Activated CD4-positive, alpha-beta T cell treated with anti-CD3 and anti-CD28 coated beads, Interleukin-2, amount 10 ng/mL, durations not matched to agents 7 days and 5 days (primary cell): ENCODE measurements at regions not wholly inside any gene's neighbourhood (a gene's known extent, or its start where the extent isn't known, plus 50 kb on each side); places are given as distances from the start of the nearest gene placed in this dataset.

Experiments used
- CTCF ChIA-PET: fragments of 350-600 bp; sonication (Branson Sonifier 250); formaldehyde crosslinking; loops from one replicate; lab custom pipeline; 2021; ENCODE audit warnings: antibody characterized with exemption; lab: Charles Lee
- POLR2A ChIA-PET: fragments of 350-600 bp; sonication (Branson Sonifier 250); formaldehyde crosslinking; loops from one replicate; lab custom pipeline; 2021; ENCODE audit warnings: antibody characterized with exemption; lab: Charles Lee
- DNase-seq: peaks from one replicate; pipeline ENCODE4 v3.0.0-alpha.2; 2020
- H3K27ac Mint-ChIP-seq: one replicate; pipeline ENCODE4 v1.8.0; 2021; ENCODE audit warnings: mild to moderate bottlenecking, moderate library complexity, mixed read lengths
- H3K27me3 Mint-ChIP-seq: one replicate; pipeline ENCODE4 v1.8.0; 2021; ENCODE audit warnings: mixed read lengths
- H3K36me3 Mint-ChIP-seq: one replicate; pipeline ENCODE4 v1.8.0; 2021; ENCODE audit warnings: low read depth, mixed read lengths
- H3K4me1 Mint-ChIP-seq: one replicate; pipeline ENCODE4 v1.8.0; 2021; ENCODE audit warnings: mixed read lengths
- H3K4me3 Mint-ChIP-seq: one replicate; pipeline ENCODE4 v1.8.0; 2021; ENCODE audit warnings: mild to moderate bottlenecking, moderate library complexity, mixed read lengths
- H3K9me3 Mint-ChIP-seq: one replicate; pipeline ENCODE4 v1.8.0; 2021; ENCODE audit warnings: mixed read lengths

DNA sequence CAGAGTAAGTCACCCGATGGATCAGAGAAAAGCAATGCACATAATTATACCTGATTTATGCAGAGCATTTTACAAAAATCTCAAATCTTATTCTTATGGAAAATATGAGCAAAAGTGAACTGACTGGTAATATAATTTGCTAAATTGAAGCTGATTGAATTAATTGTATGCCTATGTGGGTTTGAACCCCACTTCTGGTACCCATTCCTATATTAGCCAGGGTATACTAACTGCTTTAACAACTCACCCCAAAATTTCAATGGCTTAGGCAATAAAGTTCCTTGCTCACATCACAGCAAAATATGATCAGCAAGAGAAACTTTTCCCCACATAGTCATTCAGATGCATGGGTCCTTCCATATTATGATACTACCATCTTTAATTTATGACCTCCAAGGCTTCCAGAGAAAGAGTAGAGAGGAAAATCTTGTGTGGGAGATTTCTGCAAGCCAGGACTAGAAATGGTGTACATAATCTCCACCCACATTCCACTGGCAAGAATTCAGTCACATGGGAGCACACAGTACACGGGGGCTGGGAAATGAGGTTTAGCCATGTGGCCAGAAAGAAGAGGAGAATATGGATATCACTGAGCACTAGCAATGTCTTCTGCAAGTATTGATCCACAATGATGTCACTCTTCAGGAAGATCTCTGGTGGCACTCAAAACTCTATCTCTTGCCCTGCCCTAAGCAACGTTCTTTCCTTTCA lies 640.7 kb downstream of the BCOR start:
- Mint-ChIP-seq H3K4me1 (no peaks in the 10 kb centered on the region), H3K9me3 (peaks cover 10% of the 10 kb centered on the region), H3K27ac (no peak overlapping the region), H3K36me3 (no peaks in the 10 kb centered on the region), H3K27me3 (no peaks in the 10 kb centered on the region), H3K4me3 (no peak overlapping the region)
- ChIA-PET POLR2A (no interaction called here), CTCF (no interaction called here)
- DNase-seq = no peak

DNA sequence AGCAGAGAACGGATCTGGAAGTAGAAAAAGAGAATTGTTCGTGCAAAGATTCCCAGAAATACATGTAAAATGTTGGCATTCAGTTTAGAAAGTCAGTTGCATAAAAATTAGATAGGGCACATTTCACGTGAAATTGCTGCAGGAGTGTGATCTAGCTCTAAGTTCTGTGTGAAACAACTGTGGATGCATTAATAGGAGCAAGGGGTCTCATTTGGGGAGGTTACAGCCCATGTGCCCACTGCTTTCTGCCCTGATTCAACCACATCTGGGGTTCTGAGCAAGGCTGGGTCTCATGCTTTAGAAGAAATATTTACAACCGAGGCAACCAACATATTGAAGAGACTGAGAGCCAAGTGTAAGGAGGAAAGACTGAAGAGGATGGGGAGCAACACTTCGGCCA lies 639.0 kb downstream of the BCOR start:
- no peak overlapping the region for H3K27ac Mint-ChIP-seq
- DNase-seq = no peak
- ChIA-PET CTCF (interaction anchor here (1.5 kb wide), 1 partner anchor 9 kb away, joined by 4 read pairs; no protein-coding TSS in a partner anchor), POLR2A (no interaction called here)
- H3K36me3 Mint-ChIP-seq = no peaks in the 10 kb centered on the region
- peaks cover 10% of the 10 kb centered on the region for H3K9me3 Mint-ChIP-seq
- no peaks in the 10 kb centered on the region for H3K27me3 Mint-ChIP-seq
- no peak overlapping the region for H3K4me3 Mint-ChIP-seq
- no peaks in the 10 kb centered on the region for H3K4me1 Mint-ChIP-seq

DNA sequence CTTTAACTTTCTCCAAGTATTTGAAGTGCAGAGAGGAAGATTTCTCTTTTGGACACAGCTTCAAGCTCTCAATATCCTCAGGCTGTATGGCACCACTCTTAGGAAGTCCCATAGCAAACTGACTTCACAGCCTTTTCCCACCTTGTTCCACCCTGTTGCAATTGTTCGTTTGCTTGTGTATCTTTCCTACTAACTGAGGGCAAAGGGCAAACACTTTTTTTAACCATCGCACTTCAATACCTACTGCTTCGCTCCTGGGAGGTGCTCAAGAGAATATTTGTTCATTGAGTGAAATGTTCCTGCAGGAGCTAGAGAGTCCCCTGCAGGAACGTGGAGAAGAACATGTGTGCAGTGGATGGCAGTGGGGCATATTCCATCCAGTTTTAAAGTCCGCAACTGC lies 638.6 kb downstream of the BCOR start:
- Mint-ChIP-seq H3K9me3 (peaks cover 10% of the 10 kb centered on the region), H3K36me3 (no peaks in the 10 kb centered on the region), H3K4me3 (no peak overlapping the region), H3K27ac (no peak overlapping the region), H3K4me1 (no peaks in the 10 kb centered on the region), H3K27me3 (no peaks in the 10 kb centered on the region)
- no peak for DNase-seq
- ChIA-PET POLR2A (no interaction called here), CTCF (interaction anchor here (1.5 kb wide), 1 partner anchor 9 kb away, joined by 4 read pairs; no protein-coding TSS in a partner anchor)

DNA sequence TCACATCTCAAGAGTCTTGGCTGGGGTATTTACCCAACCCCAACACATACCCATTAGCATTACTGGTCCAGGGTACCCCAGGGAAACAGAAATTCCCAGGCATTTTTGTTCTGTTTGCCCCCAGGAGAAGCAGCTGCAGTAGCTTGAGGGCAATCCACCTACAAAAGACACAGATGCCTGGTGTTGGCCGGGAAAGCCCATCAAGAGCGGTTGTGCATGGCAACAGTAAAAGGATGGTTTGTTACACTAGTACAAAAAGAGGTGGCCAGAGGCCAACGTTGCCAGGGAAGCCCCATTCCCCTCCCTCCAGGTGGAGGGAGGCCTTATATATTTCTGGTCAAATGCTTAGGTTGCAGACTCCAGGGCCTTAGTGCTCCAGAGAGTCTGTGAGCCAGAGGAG lies 637.8 kb downstream of the BCOR start:
- H3K9me3 Mint-ChIP-seq = peaks cover 10% of the 10 kb centered on the region
- no peak overlapping the region for H3K27ac Mint-ChIP-seq
- H3K27me3 Mint-ChIP-seq = no peaks in the 10 kb centered on the region
- H3K36me3 Mint-ChIP-seq = no peaks in the 10 kb centered on the region
- POLR2A ChIA-PET = no interaction called here
- no peaks in the 10 kb centered on the region for H3K4me1 Mint-ChIP-seq
- DNase-seq = no peak
- no peak overlapping the region for H3K4me3 Mint-ChIP-seq
- CTCF ChIA-PET = no interaction called here

DNA sequence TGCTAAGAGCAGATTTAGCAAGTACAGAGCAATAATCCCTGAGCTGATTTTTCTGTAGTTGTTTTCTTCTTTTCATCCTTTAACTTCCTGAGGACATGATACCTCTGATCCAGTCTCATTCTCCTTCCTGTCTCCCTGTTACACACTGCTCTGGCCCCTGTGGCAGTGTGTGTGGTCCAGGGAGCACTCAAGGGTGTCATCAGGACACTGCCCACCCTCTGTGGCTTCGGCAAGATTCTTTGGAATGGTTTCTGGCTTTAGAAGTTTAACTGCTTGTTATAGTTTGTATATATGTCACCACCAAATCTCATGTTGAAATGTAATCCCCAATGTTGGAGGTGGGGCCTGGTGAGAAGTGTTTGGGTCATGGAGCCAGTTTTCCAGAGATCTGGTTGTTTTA lies 637.3 kb downstream of the BCOR start:
- Mint-ChIP-seq H3K4me3 (no peak overlapping the region), H3K4me1 (no peaks in the 10 kb centered on the region), H3K9me3 (peaks cover 10% of the 10 kb centered on the region), H3K27ac (no peak overlapping the region), H3K27me3 (no peaks in the 10 kb centered on the region), H3K36me3 (no peaks in the 10 kb centered on the region)
- POLR2A ChIA-PET = no interaction called here
- DNase-seq = no peak
- CTCF ChIA-PET = no interaction called here

DNA sequence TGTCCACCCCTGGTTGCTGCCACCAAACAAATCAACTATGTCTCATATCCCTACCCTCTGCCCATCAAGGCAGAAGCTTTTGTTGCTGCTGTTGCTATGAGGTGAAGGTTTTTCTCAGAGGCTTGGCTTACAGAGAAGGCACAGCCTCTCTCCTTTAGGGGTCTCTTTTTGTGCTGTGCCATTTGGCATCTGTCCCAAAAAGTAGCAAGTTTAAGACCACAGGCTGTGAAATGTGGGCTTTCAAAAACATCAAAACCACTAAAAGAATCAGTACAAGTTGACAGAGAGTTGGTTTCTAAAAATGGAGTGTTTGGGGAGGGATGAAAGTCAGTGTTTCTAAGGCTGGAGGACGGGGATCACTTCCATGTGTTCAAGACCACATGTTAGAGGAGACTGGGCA lies 634.9 kb downstream of the BCOR start:
- CTCF ChIA-PET = interaction anchor here (0.6 kb wide), 1 partner anchor 50 kb away, joined by 4 read pairs; no protein-coding TSS in a partner anchor
- H3K27me3 Mint-ChIP-seq = no peaks in the 10 kb centered on the region

DNA sequence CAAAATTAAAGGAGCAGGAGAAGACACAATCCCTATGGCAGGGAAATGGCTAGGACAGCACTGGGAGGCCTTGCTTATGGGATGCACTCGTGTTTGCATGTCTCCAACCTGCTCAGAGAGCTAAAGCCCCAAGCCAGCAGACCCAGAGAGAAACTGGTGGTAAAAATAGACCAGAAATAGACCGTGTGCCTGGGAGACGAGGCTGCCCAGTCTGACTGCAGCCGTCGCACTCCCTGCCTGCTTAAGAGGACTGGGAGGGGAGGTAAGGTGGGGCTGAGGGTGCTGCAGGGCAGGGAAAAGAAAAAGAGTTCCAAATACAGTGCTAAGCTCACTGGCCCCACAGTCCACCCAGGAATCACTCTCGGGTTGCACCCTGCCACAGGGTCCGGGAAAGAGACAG lies 633.5 kb downstream of the BCOR start:
- ChIA-PET CTCF (no interaction called here), POLR2A (no interaction called here)
- H3K27me3 Mint-ChIP-seq = no peaks in the 10 kb centered on the region
- no peaks in the 10 kb centered on the region for H3K9me3 Mint-ChIP-seq
- no peaks in the 10 kb centered on the region for H3K36me3 Mint-ChIP-seq
- no peak for DNase-seq
- H3K4me3 Mint-ChIP-seq = no peak overlapping the region
- no peaks in the 10 kb centered on the region for H3K4me1 Mint-ChIP-seq
- no peak overlapping the region for H3K27ac Mint-ChIP-seq

More for the DNA sequence above, 634.9 kb downstream of the BCOR start:
- no peak for DNase-seq
- H3K4me1 Mint-ChIP-seq = no peaks in the 10 kb centered on the region
- no peaks in the 10 kb centered on the region for H3K36me3 Mint-ChIP-seq
- H3K4me3 Mint-ChIP-seq = no peak overlapping the region
- H3K9me3 Mint-ChIP-seq = no peaks in the 10 kb centered on the region
- H3K27ac Mint-ChIP-seq = no peak overlapping the region
- POLR2A ChIA-PET = interaction anchor here (0.6 kb wide), 1 partner anchor 19 kb away, joined by 3 read pairs; no protein-coding TSS in a partner anchor

DNA sequence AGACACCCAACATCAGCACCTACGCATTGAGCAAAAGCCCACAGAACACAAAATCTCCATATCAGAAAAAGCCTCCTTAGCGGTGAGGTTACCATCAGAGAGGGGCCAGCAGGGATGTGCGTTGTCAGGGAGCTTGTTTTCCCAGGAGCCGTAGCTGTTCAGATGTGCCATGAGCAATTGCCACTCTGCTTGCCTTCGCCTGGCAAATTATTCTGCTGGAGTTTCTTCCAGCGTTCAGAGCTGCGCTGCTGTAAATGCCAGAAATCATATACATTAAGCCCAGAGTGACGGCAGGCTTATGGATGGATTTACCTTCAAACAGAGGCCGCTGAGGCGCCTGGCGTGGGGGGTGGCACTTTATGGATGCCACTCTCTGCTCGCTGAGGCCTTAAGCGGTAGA lies 632.3 kb downstream of the BCOR start:
- H3K27me3 Mint-ChIP-seq = no peaks in the 10 kb centered on the region
- H3K36me3 Mint-ChIP-seq = no peaks in the 10 kb centered on the region
- no peaks in the 10 kb centered on the region for H3K9me3 Mint-ChIP-seq
- no peak overlapping the region for H3K4me3 Mint-ChIP-seq
- DNase-seq = no peak
- CTCF ChIA-PET = no interaction called here
- no peak overlapping the region for H3K27ac Mint-ChIP-seq
- POLR2A ChIA-PET = no interaction called here
- no peaks in the 10 kb centered on the region for H3K4me1 Mint-ChIP-seq

DNA sequence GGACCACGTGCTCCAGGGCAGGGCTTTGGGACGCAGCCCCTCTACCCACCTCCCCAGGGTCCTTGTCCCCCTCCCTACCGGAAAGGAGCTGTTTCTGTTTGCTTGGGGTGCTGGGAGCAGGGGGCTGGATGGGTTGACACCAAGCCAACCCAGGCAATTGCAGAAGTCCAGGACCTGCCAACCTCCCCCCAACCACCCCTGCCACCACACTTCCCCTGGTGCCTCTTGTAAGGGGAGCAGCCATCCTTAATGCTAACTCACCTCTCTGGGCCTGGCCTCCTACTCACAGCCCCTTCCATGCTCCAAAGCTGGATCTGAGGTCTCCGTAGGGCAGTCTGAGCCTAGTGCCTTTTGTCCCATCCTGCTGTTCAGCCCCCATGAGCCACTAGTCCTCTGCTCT lies 631.9 kb downstream of the BCOR start:
- CTCF ChIA-PET = interaction anchor here (1.0 kb wide), 1 partner anchor 12 kb away, joined by 3 read pairs; no protein-coding TSS in a partner anchor
- POLR2A ChIA-PET = no interaction called here
- no peaks in the 10 kb centered on the region for H3K9me3 Mint-ChIP-seq

DNA sequence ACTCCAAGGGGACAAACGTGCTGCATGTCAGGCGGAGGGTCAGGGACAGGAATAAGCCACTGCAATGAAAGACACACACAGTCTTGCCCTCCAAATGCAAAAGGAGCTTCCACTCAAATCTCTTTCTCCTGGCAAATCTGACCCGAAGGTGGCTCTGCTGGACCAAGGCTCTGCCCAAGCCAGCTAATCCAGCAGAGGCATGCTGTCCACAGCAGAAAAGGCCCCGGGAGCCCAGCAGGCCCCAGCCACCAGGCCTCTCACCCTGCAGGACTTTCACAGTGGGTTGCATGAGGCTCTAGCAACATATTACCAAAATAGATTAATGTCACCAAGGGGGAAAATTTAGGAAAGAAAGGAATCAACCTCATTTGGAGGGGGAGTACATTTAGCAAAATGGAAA lies 628.6 kb downstream of the BCOR start:
- H3K4me3 Mint-ChIP-seq = no peak overlapping the region
- ChIA-PET CTCF (no interaction called here), POLR2A (no interaction called here)
- H3K27ac Mint-ChIP-seq = no peak overlapping the region
- DNase-seq = no peak
- no peaks in the 10 kb centered on the region for H3K9me3 Mint-ChIP-seq
- no peaks in the 10 kb centered on the region for H3K4me1 Mint-ChIP-seq
- no peaks in the 10 kb centered on the region for H3K27me3 Mint-ChIP-seq
- H3K36me3 Mint-ChIP-seq = no peaks in the 10 kb centered on the region

More for the DNA sequence above, 631.9 kb downstream of the BCOR start:
- Mint-ChIP-seq H3K27me3 (no peaks in the 10 kb centered on the region), H3K4me3 (no peak overlapping the region), H3K36me3 (no peaks in the 10 kb centered on the region), H3K4me1 (no peaks in the 10 kb centered on the region), H3K27ac (peak overlapping the region; percentile 64)
- DNase-seq = no peak

DNA sequence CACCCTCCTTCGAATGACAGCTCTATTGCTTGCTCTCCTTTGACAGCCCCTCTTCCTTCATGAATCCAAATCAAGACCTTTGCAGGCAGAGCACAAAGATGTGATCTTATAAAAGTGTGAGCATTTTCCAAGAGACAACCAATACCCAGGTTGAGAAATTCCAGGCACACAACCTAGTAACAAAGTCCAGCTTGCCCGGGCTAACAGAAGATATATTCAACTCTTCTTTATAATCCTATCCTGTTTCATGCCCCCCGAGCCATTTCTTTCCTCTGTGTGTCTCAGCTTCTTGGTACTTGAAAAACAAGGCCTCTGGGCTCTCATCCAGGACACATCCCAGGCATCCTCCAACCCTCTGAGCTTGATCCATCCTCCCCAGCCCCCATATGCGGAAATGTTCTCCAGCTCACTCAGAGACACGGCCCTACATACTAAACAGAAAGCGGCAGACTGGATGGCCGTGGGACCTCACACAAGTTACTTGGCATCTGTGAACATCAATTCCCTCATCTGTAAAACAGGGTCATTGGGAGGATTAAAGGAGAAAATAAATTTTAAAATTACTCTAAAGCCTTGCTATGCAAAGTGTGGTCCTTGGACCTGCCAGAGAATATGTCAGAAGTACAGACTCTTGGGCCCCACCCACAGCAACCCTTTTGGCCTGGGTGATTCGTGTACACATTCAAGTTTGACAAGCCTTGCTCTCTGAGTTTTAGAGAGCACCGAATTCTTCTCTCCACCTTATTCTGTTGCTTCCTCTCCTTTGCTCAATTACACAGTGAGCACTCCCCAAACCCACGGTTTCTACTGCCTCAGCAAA lies 627.0 kb downstream of the BCOR start:
- H3K9me3 Mint-ChIP-seq = no peaks in the 10 kb centered on the region
- ChIA-PET POLR2A (no interaction called here), CTCF (no interaction called here)
- no peak for DNase-seq
- no peaks in the 10 kb centered on the region for H3K4me1 Mint-ChIP-seq
- no peaks in the 10 kb centered on the region for H3K27me3 Mint-ChIP-seq
- H3K36me3 Mint-ChIP-seq = no peaks in the 10 kb centered on the region
- H3K27ac Mint-ChIP-seq = no peak overlapping the region
- H3K4me3 Mint-ChIP-seq = no peak overlapping the region

DNA sequence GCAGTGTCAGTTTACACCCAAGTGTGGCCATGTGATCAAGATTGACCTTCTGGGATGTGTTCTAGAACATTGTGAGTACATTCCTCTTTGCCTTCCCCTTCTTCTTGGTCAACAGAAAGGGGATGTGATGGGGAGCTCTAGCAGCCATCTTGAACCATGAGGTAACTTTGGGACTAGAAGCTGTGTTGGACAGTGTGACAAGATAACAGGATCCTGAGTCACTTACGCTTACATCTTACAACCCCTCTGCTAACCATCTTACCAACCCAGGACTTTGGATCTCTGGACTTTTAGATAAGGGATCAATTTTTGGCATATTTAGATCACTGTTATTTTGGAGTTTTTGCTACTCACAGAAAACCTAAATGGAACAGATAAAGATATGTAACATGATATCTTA lies 625.6 kb downstream of the BCOR start:
- H3K9me3 Mint-ChIP-seq = no peaks in the 10 kb centered on the region
- CTCF ChIA-PET = no interaction called here
- H3K4me3 Mint-ChIP-seq = no peak overlapping the region
- H3K4me1 Mint-ChIP-seq = no peaks in the 10 kb centered on the region
- H3K27ac Mint-ChIP-seq = no peak overlapping the region
- H3K36me3 Mint-ChIP-seq = no peaks in the 10 kb centered on the region
- DNase-seq = no peak
- H3K27me3 Mint-ChIP-seq = no peaks in the 10 kb centered on the region
- POLR2A ChIA-PET = no interaction called here

DNA sequence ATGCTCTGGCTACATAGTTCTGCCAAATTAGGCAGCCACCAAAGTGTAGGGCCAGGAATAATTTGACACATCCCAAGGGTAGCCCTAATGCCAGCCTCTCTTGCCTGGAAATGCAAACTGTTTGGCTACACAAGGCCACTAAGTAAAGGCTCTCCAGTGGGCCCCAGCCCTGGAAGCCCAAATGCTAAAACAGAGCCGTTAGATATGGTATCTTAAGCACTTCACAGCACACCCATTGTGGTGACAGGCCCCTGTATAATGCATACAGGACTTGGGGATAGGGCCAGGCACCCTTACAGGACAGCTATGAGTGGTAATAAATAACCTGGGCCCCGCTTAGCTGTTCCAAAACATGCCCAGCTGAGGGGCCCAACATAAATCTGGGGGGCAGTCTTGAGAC lies 623.9 kb downstream of the BCOR start:
- Mint-ChIP-seq H3K27ac (no peak overlapping the region), H3K4me3 (no peak overlapping the region), H3K36me3 (no peaks in the 10 kb centered on the region), H3K27me3 (no peaks in the 10 kb centered on the region), H3K4me1 (no peaks in the 10 kb centered on the region), H3K9me3 (no peaks in the 10 kb centered on the region)
- POLR2A ChIA-PET = no interaction called here
- CTCF ChIA-PET = no interaction called here
- no peak for DNase-seq
